CMK (cell line): ENCODE measurements at regions not wholly inside any gene's neighbourhood (a gene's known extent, or its start where the extent isn't known, plus 50 kb on each side); places are given as distances from the start of the nearest gene placed in this dataset.

ENCODE experiments used
- DNase-seq: peaks from one replicate; pipeline ENCODE4 v3.0.0-alpha.2; 2010; ENCODE audit warnings: low read depth

GRCh38 chr10:33542752-33543505, 208.5 kb upstream of the NRP1 start:
- no peak for DNase-seq

- DNase-seq: no peak
Observed at GRCh38 chr10:33539116-33539515, 204.6 kb upstream of the NRP1 start.

- no peak for DNase-seq
Observed at GRCh38 chr10:33537066-33537465, 202.6 kb upstream of the NRP1 start.

GRCh38 chr10:33536508-33536907, 202.0 kb upstream of the NRP1 start:
- DNase-seq: no peak

- DNase-seq: no peak
Observed at GRCh38 chr10:33535866-33536265, 201.4 kb upstream of the NRP1 start.

- no peak for DNase-seq
Observed at GRCh38 chr10:33534416-33534815, 199.9 kb upstream of the NRP1 start.

- DNase-seq: no peak
Observed at GRCh38 chr10:33533612-33534011, 199.1 kb upstream of the NRP1 start.

- DNase-seq: no peak
Observed at GRCh38 chr10:33532901-33533300, 198.4 kb upstream of the NRP1 start.

- no peak for DNase-seq
Observed at GRCh38 chr10:33529234-33529633, 194.8 kb upstream of the NRP1 start.

GRCh38 chr10:33524966-33525365, 190.5 kb upstream of the NRP1 start:
- DNase-seq: no peak

- DNase-seq: no peak
Observed at GRCh38 chr10:33524041-33524440, 189.6 kb upstream of the NRP1 start.

- DNase-seq: no peak
Observed at GRCh38 chr10:33523236-33523792, 188.8 kb upstream of the NRP1 start.

GRCh38 chr10:33521904-33522303, 187.4 kb upstream of the NRP1 start:
- no peak for DNase-seq

GRCh38 chr10:33521062-33521461, 186.6 kb upstream of the NRP1 start:
- no peak for DNase-seq

GRCh38 chr10:33520223-33520622, 185.8 kb upstream of the NRP1 start:
- DNase-seq: no peak

GRCh38 chr10:33519130-33519860, 184.8 kb upstream of the NRP1 start:
- no peak for DNase-seq

GRCh38 chr10:33510206-33510605, 175.7 kb upstream of the NRP1 start:
- DNase-seq: no peak

- no peak for DNase-seq
Observed at GRCh38 chr10:33509231-33509831, 174.9 kb upstream of the NRP1 start.

GRCh38 chr10:33507662-33508425, 173.4 kb upstream of the NRP1 start:
- no peak for DNase-seq

- DNase-seq: no peak
Observed at GRCh38 chr10:33506838-33507661, 172.6 kb upstream of the NRP1 start.

- DNase-seq: no peak
Observed at GRCh38 chr10:33506391-33506790, 171.9 kb upstream of the NRP1 start.
